GM18499 (cell line): ENCODE measurements at regions not wholly inside any gene's neighbourhood (a gene's known extent, or its start where the extent isn't known, plus 50 kb on each side); places are given as distances from the start of the nearest gene placed in this dataset.
A peak's percentile ranks its signal among the peaks of the same experiment; 100 is the strongest.

Experiments
- ATAC-seq: cut with Tn5 transposase; IDR thresholded peaks from one replicate; pipeline ENCODE4 v1.9.1; 2021; ENCODE audit warnings: moderate number of reproducible peaks; ENCODE audit not compliant: insufficient read depth, unreplicated experiment

DNA sequence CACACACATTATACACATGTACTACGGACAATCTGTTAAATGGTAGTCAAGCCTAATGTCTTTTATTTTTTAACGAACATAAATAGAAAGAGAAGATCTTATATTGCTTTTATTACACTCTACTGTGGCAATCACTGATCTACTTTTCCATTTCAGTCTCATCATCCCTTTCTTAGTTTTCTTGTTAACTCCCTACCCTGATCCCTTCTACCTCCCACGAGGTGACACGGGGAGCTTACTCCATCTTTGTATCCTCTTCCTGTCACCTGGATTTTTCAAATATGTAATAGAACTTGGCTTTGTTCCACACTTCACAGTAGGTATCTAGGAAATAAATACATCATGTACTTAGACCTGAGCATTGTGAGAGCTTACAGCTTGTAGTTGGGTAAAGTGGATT lies 211.0 kb downstream of the PIK3R1 start:
- no peak for ATAC-seq

DNA sequence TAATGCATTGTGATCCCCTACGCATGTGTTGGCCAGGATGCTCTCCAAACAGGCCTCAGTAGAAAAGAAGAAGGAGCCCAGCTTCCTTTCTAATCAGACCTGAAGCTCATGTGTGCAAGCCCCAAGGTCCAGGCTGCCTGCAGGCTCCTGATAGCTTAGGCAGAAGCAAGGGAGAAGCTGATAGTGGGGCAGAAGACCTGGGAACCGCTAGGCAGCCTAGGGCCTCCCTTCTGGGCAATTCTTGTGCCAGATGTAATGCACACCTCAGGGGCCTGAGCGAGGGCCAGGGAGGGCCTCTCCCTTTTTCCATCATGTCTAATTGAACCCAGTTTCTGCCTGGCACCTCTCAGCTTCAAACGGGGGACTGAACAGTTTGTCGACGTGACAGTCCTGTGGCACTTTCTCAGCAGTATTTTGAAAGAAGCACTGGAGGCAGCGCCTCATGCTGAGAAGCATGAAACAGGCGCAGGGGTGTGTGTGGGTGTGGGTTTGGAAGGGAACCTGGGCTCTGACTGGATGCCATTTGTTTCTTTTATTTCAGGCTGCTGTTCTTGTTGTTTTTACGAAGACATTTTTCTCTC lies 212.8 kb downstream of the PIK3R1 start:
- no peak for ATAC-seq

DNA sequence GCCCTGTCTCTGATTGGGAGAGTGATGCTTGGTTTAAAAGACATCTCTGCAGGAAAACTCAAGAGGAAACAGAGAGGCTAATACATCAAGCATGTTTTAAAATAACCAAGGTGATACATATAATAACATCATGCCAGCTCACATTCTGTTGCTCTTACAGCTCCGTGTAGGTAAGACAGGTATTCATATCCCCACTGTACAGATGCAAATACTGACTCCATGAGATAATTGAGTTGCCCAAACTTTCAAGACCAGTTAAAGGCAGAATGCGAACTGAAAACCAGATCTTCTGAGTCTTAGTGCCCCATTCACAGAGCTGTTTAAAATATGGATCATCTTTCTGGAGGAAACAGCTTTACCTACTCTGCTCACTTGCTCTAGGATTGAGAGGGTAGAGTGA lies 214.0 kb downstream of the PIK3R1 start:
- ATAC-seq: no peak

DNA sequence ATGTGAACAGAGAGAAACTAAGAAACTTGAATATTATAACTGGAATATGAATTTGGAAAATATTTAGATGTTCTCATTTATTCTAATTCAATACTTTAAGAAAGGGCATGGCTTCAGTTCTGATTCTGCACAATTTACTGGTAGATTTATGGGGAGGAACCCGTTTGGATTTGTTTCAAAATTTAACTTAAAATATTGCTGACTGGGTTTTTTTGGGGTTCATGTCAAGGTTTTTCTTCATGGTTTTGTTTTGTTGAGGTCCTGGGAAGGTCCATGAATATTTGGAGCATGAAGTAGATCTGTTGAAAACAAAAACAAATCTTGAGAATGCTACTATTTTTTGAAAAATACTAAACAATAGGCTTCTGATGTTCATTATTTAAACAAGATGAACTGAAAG lies 214.7 kb downstream of the PIK3R1 start:
- ATAC-seq: no peak

DNA sequence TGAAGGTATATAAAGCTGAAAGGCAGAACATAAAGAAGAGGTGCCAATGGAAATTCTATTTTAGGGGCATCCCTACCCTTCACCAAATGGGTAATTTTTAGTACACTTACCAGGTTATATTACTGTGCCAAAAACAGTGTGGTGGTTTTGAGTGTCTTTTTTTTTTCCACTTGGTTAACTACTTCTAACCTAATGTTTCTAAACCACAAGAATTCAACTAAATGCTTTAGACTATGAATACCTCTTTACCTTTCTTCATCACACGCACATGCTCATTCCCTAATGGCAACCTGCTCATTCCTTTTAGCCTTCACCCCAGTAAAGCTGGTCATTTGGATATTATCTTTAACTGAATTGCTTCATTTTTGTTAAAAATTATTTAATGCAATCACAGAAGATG lies 215.6 kb downstream of the PIK3R1 start:
- ATAC-seq: no peak

DNA sequence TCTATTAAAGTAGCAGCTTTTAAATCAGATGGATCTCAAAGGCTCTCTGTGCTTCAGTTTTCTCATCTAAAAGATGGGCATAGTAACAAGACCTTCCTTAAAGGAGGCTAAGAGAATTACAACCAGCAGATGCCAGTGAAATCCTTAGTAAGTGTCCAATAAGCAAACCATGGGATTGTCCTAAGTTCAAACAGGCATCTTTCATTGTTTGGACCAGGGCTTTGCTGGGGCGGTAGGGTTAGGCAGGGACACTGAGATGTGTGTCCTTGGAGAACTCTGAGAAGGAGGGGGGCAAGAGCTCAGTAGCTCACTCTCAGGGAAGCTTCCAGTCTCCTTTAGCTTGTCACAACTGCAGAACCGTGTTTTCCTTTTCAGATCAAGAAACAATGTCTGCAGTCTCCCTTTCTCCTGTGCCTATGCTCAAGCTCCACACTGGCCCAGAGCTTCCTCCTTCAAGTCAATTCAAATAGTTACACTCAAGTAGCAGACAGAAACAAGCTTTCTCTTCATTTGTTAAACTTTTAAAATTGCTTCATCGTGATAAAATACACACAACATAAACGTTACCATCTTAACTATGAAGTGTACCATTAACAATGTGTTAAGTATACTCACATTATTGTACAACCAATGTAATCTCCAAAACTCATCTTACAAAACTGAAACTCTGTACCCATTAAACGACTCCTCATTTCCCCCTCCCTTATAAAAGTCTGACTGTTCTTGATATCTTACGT lies 216.2 kb downstream of the PIK3R1 start:
- ATAC-seq: no peak

DNA sequence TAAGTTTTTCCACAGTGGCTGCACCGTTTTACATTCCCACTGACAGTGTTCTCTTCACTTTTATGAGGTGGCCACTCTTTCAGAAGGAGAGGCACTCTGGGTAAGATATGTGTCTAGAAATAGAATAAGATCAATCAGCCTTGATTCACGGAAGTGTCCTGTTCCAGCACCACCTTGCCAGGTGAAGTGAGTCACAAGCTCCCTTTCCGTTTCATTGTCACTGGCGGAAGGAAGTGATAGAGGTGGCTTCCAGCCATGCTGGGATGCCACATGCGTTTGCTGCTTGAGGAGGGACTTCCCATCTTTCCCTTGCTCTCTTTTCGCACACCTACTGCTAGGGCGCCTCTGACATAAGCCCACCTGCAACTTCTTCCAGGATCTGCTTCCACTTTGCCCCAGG lies 217.1 kb downstream of the PIK3R1 start:
- no peak for ATAC-seq

DNA sequence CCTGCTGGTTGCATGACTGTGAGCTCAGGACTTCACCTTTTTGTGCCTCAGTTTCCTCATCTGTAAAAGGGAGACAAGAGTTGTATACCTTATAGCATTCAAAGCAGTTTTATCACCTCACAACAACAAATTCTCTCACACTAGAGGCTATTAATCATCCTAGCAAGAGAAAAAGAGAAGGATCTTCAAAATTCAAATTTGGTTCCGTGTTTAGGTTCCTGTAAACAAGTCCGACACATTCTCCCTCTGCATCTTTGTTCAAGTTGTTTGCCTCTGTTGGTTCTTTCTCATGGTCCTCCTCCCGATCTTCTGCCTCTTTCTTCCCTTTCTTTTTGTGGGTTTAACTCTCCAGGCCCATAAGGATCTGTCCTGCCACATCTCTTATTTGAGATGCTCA lies 218.0 kb downstream of the PIK3R1 start:
- no peak for ATAC-seq

DNA sequence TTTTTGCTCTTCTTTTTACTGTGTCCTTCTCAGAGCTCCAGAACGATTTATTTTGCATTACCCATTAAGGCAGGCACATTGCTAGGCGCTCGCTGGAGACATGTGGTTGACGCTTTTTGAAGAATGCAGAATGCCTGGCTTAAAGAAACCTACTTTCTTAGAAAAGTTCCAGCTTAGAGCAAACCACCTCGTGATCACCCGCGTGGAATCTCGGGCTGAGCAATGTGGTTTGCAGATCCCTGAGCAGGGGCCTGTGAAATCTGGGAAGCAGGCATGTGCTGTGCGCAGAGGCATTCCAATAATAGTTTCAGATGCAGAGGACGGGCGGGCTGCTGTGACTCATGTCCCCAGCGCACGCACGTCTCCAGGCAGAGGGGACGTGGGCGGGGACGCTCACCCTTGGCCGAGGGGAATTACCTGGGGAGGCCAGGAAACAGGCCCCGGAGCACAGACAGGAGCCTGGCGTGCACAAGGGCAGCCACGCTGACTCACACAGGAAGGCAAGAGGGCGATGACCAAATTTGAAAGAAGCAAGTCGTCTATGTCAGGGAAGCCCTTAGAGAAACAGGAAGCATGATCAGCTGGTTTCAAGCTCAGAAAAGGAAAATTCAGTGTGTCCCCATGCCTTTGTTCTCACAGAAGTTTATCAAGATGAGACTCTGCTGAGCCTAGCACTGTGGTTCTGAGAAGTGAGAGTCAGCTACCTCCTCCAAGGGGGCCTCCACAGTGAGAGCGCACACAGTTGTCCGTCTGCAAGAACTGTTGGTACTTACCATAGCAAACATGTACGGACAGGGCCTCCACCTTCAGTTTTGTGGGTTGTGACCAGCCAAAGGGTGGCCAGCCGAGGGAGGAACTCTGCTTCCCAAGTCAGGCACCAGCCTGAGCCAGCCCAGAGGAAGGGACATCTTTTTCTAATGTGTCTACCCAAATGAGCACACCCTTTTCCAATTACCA lies 218.6 kb downstream of the PIK3R1 start:
- peak; percentile 93 for ATAC-seq

DNA sequence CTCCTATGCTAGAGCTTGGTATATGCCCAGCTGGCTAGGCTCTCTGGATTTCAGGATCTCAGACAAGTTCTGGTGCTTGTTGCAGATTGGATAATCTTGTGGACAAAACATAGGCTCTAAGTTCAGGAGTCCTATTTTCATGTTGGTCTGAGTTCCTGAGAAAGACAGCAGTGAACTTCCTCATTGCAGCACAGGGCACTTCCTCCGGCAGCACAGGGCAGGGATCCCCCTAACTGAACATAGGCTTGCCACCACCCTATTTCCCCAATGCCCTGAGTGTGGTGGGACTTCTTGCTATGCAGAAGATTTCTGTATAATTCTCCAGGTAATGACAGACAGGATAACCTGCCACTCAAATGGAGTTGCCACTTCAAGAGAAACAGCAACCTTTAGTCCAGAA lies 220.1 kb downstream of the PIK3R1 start:
- no peak for ATAC-seq

DNA sequence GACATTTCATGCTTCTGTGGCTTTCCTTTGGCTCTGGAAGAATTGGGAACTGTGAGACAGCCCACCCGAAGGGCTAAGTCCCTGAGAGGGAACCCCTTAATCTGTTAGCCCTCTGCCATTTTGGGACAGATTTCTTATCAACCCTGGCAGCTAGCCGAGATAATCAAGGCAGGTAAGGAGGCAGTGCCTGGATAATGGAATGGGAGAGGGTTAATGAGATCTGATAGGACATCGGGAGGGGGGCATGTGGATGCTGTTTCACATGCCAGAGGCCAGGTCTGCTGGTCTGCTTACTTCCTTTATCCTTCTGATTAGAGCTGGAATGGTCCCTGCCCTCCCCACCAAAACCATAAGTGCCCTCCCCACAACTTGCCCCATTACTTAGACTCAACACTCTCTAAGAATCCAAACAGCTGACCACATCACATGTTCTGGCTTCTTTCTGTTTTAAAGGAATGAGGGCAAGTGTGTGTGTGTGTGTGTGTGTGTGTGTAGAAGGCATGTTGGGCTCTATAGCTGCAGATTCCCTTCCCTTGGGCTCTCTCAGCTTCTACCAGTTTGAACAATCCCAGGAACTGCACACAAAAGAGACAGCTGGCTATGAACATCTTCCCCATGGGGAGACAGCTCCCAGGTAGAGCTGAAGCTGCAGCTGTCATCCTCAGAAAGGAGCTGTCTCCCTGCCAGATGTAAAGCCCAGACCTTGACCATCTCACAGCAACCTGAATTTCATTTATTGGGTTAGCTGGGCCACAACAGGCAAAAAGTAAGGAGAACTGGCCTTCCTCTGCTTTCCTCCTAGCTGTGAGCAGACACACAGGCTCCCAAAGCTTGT lies 221.3 kb downstream of the PIK3R1 start:
- no peak for ATAC-seq

DNA sequence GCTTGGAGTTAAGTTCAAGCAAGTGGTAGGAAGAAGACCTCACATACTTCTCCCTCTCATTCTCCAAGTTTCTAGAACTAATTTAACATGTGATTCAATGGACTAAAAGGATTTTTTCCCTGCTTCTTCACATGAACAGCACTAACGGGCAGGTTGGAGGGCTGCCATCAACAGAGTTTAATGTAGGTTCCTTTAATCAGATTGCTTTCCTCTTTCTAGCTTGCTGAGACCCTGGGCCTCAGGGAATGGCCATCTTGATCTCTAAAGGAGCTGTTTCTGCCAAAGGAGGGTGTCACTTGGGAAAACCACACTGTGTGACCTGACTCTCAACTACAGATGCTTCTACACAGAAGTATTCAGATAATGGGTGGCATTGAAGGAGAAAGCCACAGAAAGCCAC lies 223.3 kb downstream of the PIK3R1 start:
- ATAC-seq: no peak

DNA sequence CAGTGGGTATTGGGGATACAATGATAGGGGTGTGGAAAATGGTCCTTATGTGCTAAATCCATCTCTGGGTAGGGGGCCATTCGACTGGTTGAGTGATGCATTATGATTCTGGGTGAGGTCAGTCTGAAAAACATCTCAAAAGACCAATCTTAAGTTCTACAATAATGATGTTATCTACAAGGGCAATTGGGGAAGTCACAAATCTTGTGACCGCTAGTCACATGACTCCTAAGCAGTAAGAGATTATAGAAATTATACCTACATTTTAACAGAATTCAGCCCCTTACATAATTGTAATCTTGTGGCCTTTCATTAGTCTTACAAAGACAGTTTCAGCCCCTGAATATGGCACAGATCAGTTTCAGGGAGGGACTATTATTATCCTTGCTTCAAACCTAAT lies 224.7 kb downstream of the PIK3R1 start:
- ATAC-seq: no peak

DNA sequence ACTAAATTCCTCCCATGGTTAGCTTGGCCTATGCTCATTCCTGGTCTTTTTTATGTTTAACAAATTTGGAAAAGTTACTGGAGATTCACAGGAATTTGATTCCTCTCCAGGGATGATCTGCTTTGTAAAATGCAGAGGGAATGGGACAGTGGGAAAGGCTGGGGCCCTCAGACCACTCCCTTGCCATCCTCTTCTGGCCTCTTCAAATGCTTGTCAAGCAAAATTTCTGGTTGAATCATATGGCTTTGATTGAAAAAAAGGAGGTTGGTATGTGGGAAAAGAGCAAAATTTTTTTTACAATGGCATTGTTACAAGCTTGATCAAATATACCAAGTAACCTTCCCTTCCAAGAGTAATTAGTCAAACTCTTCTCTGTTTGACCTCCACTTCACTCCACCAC lies 225.1 kb downstream of the PIK3R1 start:
- ATAC-seq: no peak

DNA sequence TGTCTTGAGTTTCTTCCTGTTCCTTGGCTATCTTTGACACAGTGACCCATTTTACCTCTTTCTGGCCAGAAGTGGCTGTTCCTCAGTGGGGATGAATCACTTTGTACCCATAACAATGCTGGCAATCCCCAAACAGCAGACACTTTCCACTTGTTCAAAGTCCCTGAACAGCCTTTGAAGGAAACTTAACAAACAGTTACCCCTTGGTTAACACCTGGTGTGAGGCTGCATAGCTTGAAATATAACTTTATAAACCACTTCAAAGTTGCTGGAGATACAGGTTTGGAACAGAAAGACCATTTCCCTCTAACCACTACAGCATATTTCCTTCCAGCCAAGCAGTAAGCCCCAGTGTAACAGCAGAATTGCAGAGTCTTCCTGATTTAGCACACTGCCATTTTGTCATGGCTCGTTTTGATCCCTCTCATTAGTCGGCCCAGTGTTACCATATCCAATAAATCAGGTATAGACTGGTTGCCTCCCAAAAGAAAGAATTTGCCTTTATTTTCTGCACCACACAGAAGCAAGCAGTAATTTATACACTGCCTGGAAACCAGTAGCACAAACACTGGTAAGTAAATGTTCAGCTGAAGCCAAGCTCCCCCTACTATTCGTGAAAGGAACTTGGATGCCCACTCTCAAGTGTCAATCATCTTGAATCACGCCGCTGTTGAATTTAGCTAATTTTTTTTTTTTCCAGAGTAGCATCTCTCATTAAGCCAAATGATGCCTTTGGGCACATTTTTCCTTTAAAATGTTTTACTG lies 225.9 kb downstream of the PIK3R1 start:
- ATAC-seq: no peak

DNA sequence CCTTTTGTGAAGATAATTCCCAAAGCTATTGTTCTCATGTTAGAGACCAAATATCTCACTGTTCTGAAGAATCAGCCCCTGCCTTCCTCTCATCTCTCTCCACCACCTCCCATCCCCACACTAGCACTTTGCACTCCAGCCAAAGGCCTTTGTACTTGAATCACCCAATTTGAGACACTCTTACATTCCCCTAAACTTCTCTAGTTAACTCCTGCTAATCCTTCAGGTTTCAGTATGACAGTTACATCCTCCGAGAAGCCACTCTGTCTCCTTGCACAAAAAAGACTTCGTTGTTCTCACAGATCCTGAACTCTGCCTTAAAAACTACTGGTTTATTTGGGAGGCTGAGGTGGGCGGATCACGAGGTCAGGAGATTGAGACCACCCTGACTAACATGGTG lies 227.5 kb downstream of the PIK3R1 start:
- ATAC-seq: no peak

DNA sequence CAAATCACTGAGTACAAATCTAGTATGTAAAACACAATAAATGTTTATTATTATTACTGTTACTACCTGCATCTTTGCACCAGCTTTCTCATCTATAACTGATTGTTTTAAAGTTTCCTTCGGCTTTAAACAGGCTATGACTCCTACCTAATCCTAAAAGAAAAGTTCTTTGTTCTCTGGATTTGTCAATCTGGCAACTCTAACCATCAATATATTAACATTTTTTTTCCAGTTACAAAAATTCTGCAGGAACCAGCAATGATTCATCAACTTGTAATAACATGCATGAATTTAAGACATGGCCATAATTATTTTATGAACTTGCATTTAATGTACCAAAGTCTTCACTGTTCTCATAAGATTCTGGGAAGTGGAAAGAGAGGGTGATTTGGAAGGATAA lies 228.5 kb downstream of the PIK3R1 start:
- no peak for ATAC-seq

DNA sequence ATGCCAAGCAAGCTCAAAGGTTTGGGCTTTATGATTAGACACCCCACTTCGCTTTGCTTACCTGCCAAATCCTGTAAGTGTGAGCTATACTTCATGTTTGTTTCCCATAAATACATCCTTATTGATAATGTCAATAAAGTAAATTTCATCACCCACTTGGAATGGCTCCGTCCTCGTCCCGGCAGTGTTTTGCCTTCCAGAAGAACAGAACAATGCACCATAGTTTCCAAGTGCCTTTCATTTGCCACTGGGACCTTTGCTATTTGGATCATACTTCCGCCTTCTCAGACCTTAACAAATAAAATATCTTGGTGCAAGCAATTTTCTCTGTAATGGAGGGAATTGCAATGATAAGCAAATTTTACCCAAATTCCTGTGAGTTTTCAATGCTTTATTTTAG lies 229.3 kb downstream of the PIK3R1 start:
- no peak for ATAC-seq

DNA sequence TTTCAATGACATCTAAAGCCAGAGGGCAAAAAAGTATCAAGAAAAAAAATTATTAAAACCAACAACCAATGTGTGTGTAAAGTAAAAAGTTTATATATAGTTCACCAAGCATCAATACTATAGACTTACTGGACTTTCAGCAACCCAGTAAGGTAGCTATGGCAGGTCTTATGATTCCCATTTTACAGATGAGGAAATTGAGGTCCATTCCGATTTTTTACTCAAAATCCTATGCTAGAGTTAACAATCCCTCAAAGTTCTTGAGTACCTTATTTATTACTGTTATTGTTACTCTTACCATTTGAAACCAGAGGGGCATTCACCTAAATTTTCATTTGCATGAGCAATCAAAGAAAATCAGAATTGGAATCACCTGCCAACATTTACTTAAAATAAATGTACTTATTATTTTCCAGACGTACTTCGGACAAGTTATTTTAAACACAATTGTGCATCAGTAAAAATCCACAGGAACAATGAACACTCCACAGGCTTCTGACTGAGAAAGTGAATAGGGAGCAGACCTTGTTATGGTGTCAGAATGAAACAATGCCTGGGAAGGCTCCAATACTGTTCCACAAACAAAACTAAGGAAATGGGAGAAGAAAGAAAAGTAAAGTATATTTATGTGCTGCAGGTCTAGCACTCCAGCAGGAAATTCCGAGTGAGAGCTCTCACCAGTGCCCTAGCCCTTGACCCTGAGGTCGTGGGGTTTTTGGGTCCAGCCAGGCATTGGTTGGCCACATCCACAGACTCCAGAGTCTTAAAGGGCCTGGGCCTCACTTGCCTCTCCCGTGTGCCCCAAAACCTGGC lies 229.9 kb downstream of the PIK3R1 start:
- no peak for ATAC-seq
